ENCODE measurements at regions not wholly inside any gene's neighbourhood (a gene's known extent, or its start where the extent isn't known, plus 50 kb on each side); places are given as distances from the start of the nearest gene placed in this dataset.
"Not testable (repeated sequence)": the region's sequence is repeated elsewhere in the genome, so short reads cannot be mapped to it uniquely, and the experiment has no call there.

- H3K27me3 ChIP-seq (replicated peaks; ENCODE audit: insufficient read depth): no peaks in the 10 kb centered on the region
- no peaks in the 10 kb centered on the region for H3K36me3 ChIP-seq
- no peak overlapping the region for H3K27ac ChIP-seq
- DNase-seq (ENCODE audit: low spot score) (no peak), ATAC-seq (ENCODE audit: insufficient number of reproducible peaks, low FRiP score, low read depth) (no peak)
- no peaks in the 10 kb centered on the region for H3K4me1 ChIP-seq (ENCODE audit: control insufficient read depth in 1 of 2, low read depth in 2 of 2)
- peaks cover 11% of the 10 kb centered on the region for H3K9me3 ChIP-seq
- no peak overlapping the region for H3K4me3 ChIP-seq
- no peak for TF ChIP-seq CTCF (IDR thresholded peaks at IDR 0.05)
These were observed 238.6 kb downstream of the LRIG3 start for GRCh38 chr12:58681730-58682129.

- H3K9me3 ChIP-seq: peaks cover 11% of the 10 kb centered on the region
- no peaks in the 10 kb centered on the region for H3K36me3 ChIP-seq
- no peak for DNase-seq (ENCODE audit: low spot score)
- no peak for TF ChIP-seq CTCF (IDR thresholded peaks at IDR 0.05)
- H3K27me3 ChIP-seq (replicated peaks; ENCODE audit: insufficient read depth): no peaks in the 10 kb centered on the region
- ATAC-seq (ENCODE audit: insufficient number of reproducible peaks, low FRiP score, low read depth): no peak
- H3K4me1 ChIP-seq (ENCODE audit: control insufficient read depth in 1 of 2, low read depth in 2 of 2): no peaks in the 10 kb centered on the region
- H3K27ac ChIP-seq: no peak overlapping the region
- no peak overlapping the region for H3K4me3 ChIP-seq
These were observed 225.0 kb downstream of the LRIG3 start for GRCh38 chr12:58695263-58695662.

- Histone ChIP-seq H3K4me1 (ENCODE audit: control insufficient read depth in 1 of 2, low read depth in 2 of 2) (no peaks in the 10 kb centered on the region), H3K9me3 (peaks cover 2% of the 10 kb centered on the region), H3K27me3 (replicated peaks; ENCODE audit: insufficient read depth) (no peaks in the 10 kb centered on the region), H3K27ac (no peak overlapping the region), H3K36me3 (no peaks in the 10 kb centered on the region), H3K4me3 (no peak overlapping the region)
- ATAC-seq (ENCODE audit: insufficient number of reproducible peaks, low FRiP score, low read depth): no peak
- DNase-seq (ENCODE audit: low spot score): no peak
- no peak for TF ChIP-seq CTCF (IDR thresholded peaks at IDR 0.05)
These were observed 218.8 kb downstream of the LRIG3 start for GRCh38 chr12:58701536-58701935.

GRCh38 chr12:58703866-58704265, 216.4 kb downstream of the LRIG3 start:
- no peak for TF ChIP-seq CTCF (IDR thresholded peaks at IDR 0.05)
- no peak overlapping the region for H3K27ac ChIP-seq
- no peaks in the 10 kb centered on the region for H3K27me3 ChIP-seq (replicated peaks; ENCODE audit: insufficient read depth)
- no peak for DNase-seq (ENCODE audit: low spot score)
- H3K9me3 ChIP-seq: no peaks in the 10 kb centered on the region
- ATAC-seq (ENCODE audit: insufficient number of reproducible peaks, low FRiP score, low read depth): no peak
- H3K4me3 ChIP-seq: no peak overlapping the region
- no peaks in the 10 kb centered on the region for H3K36me3 ChIP-seq
- H3K4me1 ChIP-seq (ENCODE audit: control insufficient read depth in 1 of 2, low read depth in 2 of 2): no peaks in the 10 kb centered on the region

- not testable (repeated sequence) for H3K4me3 ChIP-seq; ATAC-seq (ENCODE audit: insufficient number of reproducible peaks, low FRiP score, low read depth)
These were observed 215.5 kb downstream of the LRIG3 start for GRCh38 chr12:58704770-58705169.

GRCh38 chr12:58710901-58711300, 209.4 kb downstream of the LRIG3 start:
- Histone ChIP-seq H3K27me3 (replicated peaks; ENCODE audit: insufficient read depth) (no peaks in the 10 kb centered on the region), H3K36me3 (no peaks in the 10 kb centered on the region), H3K4me1 (ENCODE audit: control insufficient read depth in 1 of 2, low read depth in 2 of 2) (no peaks in the 10 kb centered on the region), H3K27ac (no peak overlapping the region), H3K4me3 (no peak overlapping the region), H3K9me3 (peaks cover 7% of the 10 kb centered on the region)
- TF ChIP-seq CTCF (IDR thresholded peaks at IDR 0.05): no peak
- ATAC-seq (ENCODE audit: insufficient number of reproducible peaks, low FRiP score, low read depth) (no peak), DNase-seq (ENCODE audit: low spot score) (no peak)

More at GRCh38 chr12:58704770-58705169, 215.5 kb downstream of the LRIG3 start:
- H3K4me1 ChIP-seq (ENCODE audit: control insufficient read depth in 1 of 2, low read depth in 2 of 2); H3K9me3 ChIP-seq; DNase-seq (ENCODE audit: low spot score); H3K27ac ChIP-seq; H3K27me3 ChIP-seq (replicated peaks; ENCODE audit: insufficient read depth); H3K36me3 ChIP-seq: not testable (repeated sequence)

Measured in thoracic aorta (tissue), 2 donors.